NK-92 treated with Interleukin-12 subunit alpha and Interleukin-12 subunit beta, amount 100 ng/mL, for 24 hours (cell line): ENCODE measurements at regions not wholly inside any gene's neighbourhood (a gene's known extent, or its start where the extent isn't known, plus 50 kb on each side); places are given as distances from the start of the nearest gene placed in this dataset.

ENCODE experiments used
- DNase-seq: peaks from one replicate; lab custom pipeline; 2025; lab: John Stamatoyannopoulos, UW

- DNase-seq, result no peak
Measured at GRCh38 chr12:127358888-127359287, 908.1 kb upstream of the TMEM132C start.

- no peak for DNase-seq
Measured at GRCh38 chr12:127360580-127360979, 906.4 kb upstream of the TMEM132C start.

GRCh38 chr12:127362121-127362520 is 904.8 kb upstream of the TMEM132C start:
- DNase-seq, result no peak

DNA sequence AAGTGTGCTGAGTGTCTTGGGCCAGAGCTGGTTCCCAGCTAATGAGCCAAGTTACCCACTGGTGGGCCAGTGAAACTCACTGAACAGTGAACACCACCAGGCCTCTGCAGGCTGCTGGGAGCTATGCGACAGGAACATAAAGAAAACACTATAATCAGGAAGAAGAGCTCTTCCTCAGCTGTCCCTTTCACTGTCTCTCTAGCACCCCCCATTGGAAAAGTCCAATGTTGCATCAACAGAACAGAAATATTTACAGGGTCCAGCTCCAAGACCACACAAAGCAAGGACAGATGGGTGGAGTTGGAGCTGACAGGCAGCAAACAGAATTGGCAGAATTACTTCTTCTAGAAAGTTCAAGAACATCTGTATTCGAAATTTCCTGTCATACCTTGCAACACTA is 903.6 kb upstream of the TMEM132C start:
- no peak for DNase-seq

DNA sequence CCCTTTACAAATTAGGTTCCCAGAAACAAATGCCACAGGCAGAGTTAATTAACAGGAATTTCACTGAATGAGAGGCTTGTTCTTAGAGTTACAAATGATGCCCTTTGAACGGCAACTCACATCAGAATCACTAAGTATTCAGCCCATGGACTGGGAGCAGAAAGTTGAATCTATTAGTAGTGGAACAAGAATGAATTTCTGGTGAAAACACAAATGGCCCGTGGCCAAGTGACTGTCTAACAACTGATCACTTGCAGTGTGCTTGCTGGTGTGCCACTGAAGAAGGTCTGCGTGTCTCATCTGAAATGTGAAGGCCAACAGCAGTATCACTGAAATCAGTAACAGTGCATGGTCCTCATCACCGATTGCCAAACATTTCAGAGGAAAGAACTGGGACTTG is 893.4 kb upstream of the TMEM132C start:
- DNase-seq, result no peak

DNA sequence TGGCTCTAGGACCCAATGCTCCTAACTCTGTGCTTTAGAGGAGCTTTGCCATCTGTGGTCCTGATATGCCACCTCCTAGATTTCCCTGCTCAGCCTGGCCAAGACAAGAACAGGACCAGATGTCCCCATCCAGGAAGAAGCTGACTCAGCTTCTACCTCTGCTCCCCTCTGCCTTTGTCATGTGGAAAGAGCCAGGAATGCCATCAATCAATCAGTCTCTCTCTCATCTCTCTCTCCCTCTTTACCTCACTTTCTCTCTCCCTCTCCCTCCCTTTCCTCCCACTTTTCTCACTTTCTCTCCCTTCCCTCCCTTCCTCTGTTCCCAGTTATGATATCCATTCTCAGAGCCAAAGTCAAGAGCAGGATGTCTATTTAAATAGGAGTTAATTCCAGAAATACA is 892.5 kb upstream of the TMEM132C start:
- DNase-seq, result no peak

DNA sequence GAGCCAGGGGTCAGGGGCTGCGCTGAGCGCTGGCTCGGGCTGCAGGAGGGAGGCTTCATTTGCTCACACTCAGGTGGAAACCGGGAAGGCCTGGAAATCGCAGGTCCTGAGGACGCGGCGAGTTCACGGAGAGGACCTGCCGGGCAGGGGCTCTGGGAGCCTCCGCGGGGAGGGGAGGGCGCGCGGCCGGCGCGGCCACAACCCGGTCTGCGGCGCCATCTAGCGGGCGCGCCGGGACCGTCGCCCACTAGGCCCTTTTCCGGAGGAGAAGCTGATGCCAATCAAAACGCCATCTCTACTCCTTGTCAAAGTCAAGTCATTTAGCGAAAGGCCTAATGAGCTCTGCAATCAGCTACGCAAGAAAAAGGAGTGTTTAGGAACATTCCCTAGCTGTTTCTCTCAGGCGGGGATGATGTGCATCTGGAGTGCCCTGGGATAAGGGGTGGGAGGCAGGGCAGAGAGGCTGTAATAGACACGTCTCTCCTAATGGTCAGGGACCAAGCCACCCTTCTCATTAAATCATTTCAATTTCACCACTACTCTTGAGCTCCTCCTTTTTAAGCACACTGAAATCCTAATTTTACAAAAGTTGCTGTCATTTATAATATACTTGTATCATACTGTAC is 885.8 kb upstream of the TMEM132C start:
- DNase-seq, result no peak

GRCh38 chr12:127381681-127382080 is 885.3 kb upstream of the TMEM132C start:
- no peak for DNase-seq

DNA sequence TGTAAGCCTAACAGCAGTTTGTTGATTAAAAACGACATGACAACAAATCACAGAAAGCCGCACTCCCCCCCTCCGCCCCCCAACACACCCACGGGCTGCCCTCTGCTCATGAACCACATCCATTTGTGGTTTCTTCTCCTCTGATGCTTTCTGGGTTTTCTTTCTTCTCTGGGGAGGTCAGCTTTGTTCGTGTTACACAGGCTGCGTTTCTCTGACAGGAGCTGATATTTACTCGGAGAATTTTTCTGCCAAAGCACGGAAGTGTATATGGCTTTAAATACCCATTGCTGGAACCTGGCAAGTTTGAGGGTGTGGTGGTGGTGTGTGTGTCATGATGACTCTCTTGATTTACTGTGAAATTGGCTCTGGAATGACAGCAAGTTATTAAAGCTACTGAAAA is 883.7 kb upstream of the TMEM132C start:
- no peak for DNase-seq

GRCh38 chr12:127386723-127387122 is 880.2 kb upstream of the TMEM132C start:
- no peak for DNase-seq

DNA sequence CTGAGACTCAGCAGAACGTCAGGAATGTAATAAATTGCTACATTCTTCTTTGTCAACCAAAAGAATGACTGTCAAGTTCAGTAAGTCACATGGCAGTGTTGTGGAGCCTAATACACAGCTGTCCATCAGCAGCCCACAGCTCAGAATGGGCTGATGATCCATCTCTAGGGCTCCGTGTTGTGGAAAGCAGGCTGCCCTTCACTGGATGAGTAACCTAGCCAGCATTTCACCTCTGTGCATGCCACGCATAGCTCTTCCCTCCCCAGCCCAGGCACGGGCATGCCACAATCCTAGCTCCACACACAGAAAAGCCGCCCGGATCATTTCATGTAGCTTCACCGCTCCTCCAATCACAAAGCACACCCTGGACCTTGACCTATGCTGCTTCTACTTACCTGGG is 878.0 kb upstream of the TMEM132C start:
- DNase-seq, result no peak

- no peak for DNase-seq
Measured at GRCh38 chr12:127389923-127390322, 877.0 kb upstream of the TMEM132C start.

- DNase-seq, result no peak
Measured at GRCh38 chr12:127393465-127393864, 873.5 kb upstream of the TMEM132C start.

DNA sequence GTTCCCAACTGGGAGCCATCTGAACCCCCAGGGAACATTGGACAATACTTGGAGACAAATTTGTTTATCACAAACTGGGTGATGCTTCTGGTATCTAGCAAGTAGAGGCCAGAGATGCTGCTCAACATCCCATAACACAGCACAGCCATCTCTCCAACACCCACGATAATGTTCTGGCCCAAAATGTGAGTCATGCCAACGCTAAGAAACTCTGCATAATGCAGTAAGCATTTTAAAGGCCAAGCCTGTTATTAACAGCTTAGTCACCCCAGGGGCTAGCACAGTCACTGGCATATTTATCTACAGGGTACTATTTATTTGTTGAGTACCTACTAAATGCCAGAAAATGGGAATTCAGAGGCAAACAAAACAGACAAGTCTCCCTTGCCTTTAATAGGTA is 873.1 kb upstream of the TMEM132C start:
- no peak for DNase-seq

- no peak for DNase-seq
Measured at GRCh38 chr12:127396734-127397133, 870.2 kb upstream of the TMEM132C start.

DNA sequence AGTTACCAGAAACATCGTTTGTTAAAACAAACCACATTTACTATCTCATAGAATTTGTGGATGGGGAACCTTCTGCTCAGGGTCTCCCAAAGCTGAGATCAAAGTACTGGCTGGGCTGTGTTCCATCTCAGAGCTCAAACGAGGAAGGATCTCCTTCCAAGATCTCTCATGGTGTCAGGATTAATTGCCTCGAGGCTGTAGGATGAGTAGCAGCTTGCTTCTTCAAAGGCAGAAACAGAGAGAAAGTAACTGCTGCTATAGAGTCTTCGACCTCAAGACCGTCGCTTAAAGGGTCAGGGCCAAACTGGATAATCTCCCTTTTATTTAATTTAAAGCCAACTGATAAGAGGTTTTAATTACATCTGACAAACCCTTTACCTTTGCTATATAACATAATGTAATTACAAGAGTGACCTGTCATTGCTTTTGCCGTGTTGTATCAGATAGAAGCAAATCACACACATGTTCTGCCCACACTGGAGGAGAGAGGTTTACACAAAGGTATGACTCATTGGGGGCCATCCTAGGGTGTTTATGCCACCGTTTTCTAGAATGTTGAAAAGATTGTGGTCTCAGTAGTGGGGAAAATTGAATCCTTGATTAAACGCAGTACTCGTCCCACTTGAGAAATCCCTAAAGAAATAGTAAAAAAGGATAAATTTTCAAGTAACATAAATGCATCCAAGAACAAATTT is 868.8 kb upstream of the TMEM132C start:
- DNase-seq, result no peak

GRCh38 chr12:127399451-127399850 is 867.5 kb upstream of the TMEM132C start:
- DNase-seq, result no peak

DNA sequence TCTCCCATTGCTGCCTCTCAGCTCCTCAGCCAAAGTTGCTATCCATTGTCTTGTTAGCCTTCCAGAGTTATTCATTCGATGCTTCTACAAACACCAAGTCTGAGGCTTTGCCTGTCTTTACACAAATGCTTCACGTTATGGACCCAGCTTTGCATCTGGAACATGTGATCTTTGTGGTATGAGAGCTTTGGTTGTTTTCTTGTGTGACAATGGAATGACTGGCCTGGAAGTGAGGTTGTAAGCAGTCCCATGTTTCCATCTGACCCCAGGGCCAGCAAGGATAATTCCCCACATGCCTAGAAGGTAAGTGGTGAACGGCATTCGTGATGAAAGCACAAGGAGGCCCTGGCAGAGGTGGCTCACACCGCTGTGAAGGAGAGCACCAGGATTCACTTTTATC is 866.7 kb upstream of the TMEM132C start:
- DNase-seq, result no peak

DNA sequence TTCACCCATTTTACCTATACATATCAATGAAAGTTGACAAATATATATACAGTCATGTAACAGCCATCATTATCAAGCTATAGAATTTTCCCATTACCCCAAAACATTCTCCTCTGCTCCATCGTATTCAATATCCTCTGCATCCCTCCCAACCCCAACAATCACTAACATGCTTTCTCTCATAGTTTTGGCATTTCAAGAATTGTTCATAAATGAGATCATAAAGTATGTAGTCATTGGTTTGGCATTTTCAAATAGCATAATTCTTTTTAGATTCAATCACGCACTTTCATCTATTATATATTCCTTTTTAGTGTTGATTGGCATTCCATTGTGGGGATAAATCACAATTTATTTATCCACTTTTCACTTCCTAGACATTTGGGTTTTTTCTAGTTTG is 866.0 kb upstream of the TMEM132C start:
- DNase-seq, result no peak

GRCh38 chr12:127401536-127401935 is 865.4 kb upstream of the TMEM132C start:
- no peak for DNase-seq

GRCh38 chr12:127411166-127411915 is 855.6 kb upstream of the TMEM132C start:
- DNase-seq, result no peak

DNA sequence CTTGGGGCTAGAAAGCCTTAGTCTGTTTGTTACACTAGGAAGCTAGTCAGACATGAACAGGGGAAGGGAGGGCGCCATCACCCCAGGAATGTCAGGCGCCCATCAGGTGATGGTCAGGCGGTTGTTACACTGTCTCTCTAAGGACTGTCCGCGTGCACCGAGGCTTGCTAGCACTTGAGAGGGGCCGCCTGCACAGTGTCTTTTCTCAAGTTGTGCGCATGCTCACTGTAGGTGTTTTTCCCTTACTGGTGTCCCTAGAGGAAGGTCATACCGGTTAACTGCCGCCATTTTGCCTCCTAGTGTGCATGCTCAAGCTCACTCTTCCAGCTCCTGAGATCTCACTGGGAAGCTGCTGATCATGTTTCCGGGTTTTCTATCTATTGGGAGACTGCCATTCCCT is 855.0 kb upstream of the TMEM132C start:
- no peak for DNase-seq

DNA sequence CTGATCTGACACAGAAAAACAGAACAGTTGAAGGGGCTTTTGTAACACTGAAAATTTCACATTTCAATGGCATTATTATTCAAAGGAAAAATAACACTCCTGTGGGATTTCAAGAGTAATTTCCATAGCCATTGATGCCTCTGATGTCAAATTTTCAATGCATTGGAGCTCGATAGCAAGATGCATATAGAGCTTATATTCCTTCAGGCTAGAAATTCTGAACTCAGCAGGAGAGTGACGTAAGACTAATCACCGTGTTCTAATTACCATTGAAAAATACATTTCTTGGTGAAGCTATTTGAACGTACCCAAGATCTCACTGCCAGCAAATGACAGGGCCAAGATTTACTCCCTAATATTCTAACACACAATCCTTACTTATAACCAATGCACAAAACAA is 854.1 kb upstream of the TMEM132C start:
- no peak for DNase-seq
